RKO (cell line): ENCODE measurements at regions not wholly inside any gene's neighbourhood (a gene's known extent, or its start where the extent isn't known, plus 50 kb on each side); places are given as distances from the start of the nearest gene placed in this dataset.

ENCODE experiments used
- DNase-seq: peaks from one replicate; pipeline ENCODE4 v3.0.0-alpha.2; 2016; ENCODE audit warnings: low spot score

DNA sequence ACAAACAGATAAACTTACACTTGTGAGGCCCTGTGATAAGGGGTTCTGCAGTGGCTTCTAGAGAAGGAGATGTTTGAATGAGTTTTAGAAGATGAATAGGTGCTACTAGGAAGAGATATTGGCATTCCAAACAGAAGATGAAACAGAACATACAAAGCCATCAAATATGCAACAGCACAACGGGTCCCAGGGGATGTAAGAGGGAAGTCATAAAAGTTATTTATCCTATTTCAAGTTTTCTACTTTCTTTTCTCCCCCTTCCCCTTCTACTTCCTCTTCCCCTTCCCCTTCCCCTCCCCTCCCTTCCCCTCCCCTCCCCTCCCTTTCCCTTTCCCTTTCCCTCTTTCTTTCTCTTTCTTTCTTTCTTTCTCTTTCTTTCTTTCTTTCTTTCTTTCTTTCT, 94.9 kb upstream of the CADM1 start:
- no peak for DNase-seq

DNA sequence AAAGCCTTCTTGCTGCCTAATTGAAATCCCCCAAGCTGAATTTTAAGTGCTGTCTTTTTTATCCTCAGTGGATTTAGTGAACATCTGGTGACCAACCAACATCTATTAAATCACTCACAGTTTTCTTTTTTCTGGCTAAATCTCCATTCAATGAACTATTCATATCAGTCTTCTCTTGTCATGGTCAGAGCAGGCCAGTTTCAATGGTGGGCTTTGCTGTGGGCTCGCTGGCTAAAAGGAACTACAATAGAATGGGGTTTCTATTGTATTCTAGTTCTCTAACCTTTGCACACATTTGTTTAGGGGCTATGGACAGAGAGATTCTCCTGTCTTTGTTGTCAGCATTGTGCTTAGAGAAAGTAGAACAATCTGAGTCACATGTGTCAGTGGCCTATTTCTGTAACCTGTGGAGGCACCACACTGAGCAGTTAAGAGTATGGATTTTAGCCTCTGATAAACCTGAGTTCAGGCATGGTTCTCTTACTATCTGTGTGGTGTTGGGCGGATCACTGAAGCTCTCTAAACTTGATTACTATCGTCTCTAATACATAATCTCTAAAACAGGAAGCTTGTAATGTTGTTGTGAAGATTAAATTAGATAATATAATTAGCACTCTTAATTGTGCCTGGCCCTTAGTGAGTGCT, 94.2 kb upstream of the CADM1 start:
- no peak for DNase-seq

DNA sequence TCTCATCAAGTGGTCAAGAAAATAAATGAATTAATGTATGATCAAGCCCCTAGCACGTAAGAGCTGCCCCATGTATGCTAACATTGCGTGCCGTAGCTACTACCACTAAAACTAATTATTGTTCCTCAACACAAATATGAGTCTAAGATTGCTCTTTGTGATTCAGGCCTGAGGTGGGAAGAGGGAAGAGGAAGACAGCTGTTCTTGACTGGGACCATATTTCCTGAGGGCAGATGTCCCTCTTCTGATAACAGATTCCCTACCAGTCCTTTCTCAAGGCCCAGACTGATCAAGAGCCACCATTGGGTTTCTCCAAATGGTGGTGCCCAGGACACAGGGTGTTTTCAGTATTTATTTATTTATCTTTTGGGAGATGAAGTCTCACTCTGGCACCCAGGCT, 87.2 kb upstream of the CADM1 start:
- DNase-seq: no peak

DNA sequence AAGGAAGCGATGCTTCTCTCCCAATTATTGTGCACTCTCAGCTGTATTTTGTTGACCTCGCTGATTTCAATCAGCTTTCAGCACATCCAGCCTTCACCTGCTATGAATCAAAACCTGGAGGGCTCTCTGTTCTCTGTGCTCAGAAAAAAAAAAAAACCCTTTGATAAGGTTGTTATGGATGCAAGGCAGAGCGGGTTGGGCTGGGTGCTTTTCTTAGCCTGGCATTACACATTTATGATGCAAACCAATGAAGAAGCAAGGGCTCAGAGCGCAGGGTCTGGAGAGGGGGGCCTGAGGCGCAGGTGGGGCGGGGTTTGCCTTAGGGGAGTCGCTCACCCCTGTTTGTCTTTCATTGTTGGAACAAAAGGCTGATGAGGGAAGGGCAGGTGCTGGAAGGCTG, 86.0 kb upstream of the CADM1 start:
- DNase-seq: no peak

DNA sequence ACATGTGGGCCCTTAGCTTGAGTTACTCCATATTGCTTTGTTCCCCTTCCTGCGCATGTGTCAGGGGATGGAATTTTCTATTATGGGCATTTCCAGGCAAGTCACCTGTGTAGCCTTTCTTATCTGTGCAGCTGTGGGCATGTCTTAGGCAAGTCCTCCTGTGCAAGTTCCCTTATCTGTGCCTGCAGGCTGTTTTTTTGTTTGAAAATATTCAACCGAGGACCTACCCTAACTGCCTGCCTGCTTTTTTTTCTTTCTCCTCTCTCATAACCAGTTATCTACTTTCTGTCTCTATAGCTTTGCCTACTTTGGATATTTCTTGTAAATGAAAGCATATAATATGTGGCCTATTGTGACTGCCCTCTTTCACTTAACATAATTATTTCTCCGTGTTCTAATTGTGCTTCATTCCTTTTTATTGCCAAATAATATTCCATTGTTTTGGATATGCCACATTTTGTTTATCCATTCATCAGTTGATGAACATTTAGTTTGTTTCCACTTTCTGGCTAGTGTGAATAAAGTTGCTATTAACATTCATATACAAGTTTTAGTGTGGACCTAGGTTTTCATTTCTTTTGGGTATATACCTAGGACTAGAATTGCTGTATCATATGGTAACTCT, 83.6 kb upstream of the CADM1 start:
- no peak for DNase-seq

DNA sequence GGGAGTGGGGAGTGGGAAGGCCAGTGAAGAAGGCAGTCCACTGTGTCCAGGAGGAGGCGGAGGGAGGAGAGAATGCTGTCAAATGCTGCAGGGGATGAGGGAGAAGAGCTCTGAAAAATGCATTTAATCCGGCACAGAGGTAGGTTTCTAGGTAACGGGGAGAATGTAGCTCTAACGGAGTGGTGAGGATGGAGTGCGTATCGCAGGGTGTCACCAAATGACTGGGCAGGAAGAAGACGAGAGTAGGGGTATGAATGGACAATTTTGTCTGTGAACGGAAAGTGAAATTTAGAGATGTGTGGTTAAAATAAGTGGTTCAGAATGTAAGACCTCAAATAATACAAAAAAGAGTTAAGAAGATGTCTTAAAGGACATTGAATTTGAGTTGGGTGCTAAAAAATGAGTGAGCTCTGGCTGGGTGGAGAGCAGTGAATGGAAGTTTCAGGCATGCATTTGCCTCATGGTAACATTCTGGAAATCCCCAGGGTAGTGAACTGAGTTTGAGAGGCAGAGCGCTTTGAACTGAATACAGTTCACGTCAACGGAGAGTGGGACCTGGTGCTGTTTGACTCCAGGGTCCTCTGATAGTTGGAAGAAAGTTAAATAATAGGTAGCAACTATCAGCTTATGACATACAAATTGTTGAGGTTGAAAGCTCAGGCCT, 81.3 kb upstream of the CADM1 start:
- no peak for DNase-seq

DNA sequence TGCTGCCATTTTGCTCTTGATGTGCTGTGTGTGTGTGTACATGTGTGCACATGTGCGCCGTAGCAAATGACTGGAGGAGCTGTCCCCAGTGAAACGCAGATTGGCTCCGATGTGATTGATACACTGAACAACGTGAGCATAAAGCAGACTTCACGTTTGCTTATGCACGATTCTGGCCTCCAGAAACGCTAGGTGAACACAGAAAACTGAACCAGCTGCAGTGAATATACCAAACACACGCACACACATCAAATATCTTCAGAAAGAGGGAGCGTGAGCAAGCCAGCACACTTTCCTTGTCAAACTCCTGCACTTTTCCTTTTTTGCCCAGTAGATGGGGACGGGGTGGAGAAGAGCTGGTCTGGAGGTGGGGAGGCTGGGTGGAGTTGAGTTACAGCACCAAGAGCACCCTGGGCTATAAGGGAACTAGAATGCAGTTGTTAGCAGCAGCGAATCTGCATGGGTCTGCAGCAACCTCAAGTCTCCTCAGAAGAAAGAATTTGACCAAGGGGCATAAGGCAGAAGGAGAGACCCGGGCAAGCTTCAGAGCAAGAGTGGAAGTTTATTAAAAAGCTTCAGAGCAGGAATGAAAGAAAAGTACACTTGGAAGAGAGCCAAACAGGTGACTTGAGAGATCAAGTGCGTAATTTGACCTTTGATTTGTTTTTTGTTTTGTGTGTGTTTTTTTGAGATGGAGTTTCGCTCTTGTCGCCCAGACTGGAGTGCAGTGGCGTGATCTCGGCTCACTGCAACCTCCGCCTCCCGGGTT, 77.8 kb upstream of the CADM1 start:
- no peak for DNase-seq

DNA sequence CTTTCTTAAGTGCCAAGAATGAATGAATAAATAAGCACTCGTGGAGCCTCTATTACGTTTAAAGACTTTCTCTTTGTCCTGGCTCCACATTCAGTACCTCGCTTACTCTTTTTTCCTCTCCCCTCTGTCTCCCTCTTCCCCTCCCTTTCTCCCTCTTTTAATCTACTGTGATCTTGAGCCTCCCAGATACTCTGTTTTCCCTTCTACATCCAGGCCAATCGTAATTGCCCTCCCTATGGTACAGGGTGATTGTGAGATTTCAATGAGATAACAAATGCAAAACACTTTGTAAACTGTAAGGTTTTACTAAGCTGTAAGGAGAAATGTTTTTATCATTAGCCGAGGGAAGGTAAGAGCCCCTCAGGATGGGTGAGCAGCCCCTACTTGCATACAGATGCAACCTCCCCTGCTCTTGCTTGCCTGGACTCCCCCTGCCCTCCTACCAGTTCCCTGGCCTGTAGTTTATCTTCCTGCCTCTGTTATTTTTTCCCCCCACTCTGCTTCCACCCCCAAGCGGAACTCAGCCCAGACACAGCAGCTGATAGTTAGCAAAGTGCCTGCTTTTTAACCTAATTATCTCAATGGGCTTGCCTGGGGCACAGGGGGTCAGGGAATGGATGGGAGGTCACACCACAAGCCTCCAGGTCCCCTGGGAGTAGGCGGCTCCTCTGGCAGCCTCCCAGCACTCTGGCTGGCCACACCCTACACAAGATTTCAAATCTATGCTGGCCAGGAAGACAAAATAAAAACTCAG, 76.9 kb upstream of the CADM1 start:
- no peak for DNase-seq

DNA sequence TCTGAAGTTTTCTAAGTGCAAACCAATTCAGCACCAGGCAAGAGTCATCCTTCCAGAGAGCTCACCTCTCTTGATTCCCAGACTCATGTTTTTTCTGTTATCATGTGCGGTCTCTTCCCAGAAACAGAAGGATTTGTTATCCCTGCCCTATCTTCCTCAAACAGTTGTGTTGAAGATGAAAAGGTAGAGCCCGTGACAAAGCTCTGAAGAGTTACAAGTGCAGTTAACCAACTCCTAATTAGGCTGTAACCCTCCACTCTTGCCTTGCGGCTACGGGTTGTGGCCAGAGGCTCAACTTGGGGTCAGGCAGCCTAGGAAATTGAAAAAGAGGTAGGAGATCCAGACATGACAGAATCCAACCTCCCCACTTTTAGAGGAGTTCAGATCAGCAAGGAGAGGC, 76.2 kb upstream of the CADM1 start:
- DNase-seq: no peak

DNA sequence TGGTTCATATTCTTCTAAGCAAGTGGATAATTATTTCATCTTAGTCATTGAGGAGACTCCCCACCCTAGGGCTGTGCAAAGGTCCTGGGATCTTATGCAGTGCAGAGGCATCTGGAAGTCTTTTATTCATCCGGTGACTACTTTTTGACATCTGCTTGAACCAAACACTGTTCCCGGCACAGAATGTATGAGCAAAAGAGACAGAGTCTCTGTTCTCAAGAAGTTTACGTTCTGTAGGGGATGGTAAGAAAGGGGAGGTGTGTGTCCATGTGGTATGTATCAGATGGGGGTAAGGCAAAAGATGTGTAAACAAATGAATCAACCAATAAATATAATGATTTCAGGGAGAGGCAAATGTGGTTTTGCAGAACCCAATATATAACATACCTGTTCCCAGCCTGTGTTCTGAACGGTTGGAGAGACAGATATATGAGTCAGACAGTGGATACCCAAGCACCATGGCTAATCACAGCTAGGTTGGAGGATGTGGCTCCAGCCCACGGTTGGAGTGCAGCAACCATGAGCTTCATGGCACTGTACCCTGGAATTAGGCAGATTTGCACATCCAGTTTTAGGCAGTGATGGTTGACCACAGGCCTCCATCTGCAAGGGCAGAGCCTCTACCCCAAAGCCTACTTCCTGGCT, 75.1 kb upstream of the CADM1 start:
- no peak for DNase-seq

DNA sequence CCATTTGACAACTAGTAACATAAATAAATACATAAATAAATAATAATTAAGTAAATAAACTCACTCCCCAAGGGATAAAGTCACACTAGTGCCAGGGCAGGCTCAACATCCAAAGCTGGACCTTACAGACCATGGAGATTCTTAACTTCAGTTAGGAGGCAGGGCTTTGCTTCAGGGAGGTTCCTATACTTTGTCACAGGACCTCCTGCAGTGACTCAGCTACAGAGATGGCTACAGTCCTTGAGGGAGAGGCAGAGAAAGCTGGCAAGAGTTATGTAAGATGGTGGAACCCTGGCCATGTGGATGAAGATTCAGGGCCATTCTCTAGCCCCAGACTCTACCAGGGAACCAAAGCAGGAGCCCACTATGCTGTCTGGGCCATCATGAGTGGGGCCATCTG, 74.1 kb upstream of the CADM1 start:
- no peak for DNase-seq

DNA sequence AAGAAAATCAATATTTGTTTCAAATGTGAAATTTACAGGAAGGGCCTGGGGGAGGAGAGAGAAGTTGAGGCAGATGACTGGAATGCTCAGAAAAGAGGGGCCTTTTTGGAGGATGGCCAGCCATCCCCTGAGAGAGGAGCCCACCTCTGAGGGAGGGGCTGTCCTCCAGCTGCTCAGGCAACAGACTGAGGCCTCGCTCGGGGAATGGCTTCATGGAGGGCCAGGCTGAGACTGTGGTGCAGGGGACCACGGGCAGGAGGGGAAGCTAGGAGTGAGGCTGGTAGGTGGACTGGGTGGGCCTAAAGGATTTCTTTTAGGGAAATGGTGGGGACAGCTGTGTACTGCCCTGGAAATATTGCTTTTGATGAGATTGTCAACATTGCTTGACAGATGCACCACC, 73.5 kb upstream of the CADM1 start:
- no peak for DNase-seq

DNA sequence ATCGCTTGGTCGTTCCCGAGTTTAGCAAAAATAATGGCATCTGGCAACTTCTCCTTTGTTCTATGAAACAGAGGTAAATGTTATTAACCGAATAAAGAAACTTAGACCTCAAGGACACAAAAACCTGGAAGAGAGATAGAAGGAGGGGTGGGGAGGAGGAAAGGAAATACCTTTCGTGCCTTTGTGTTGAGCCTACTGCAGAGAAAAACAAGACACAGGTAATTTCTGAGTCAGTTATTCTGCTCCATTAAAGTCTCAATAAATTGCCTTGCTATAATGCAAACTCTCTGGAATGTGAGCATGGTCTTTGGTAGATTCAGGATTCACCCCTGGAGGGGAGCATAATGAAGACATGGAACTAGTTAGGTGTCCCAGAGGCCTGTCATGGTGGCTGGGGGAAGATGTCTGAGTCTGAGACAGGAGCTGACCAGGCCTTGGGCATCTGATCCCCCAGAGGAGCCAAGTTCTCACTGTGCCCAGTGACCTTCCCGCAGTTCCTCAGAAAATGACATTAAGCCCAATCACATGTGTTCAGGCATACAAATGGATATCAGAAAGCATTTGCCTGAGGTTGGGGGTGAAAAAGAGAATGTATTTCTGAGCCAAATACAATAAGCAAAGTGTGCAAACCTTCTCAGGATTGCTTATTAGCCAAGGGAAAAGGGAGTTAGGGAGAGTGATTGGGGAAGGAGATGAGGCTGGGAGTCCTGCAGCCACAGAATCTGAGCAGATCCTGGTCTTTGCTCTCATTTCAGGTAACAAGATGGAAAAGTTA, 72.6 kb upstream of the CADM1 start:
- no peak for DNase-seq

DNA sequence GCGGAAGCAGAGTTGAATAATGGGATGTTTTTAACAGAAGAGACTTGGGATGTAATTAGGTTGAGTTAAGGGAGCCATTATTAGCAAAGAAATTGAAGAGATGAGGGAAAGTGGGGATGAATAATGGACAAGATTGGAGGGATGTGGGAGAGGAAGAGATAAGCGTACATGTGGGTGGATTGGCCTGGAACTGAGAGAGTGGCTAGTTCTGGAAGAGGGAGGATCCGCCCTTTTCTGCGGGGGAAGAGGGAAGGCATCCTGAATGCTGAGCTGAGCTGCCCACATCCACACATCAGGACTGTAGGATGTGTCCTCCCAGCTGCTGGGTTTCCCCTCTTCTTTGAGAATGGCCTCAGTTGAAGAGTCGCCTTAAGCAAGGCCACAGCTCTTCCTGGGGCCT, 68.3 kb upstream of the CADM1 start:
- DNase-seq: no peak

DNA sequence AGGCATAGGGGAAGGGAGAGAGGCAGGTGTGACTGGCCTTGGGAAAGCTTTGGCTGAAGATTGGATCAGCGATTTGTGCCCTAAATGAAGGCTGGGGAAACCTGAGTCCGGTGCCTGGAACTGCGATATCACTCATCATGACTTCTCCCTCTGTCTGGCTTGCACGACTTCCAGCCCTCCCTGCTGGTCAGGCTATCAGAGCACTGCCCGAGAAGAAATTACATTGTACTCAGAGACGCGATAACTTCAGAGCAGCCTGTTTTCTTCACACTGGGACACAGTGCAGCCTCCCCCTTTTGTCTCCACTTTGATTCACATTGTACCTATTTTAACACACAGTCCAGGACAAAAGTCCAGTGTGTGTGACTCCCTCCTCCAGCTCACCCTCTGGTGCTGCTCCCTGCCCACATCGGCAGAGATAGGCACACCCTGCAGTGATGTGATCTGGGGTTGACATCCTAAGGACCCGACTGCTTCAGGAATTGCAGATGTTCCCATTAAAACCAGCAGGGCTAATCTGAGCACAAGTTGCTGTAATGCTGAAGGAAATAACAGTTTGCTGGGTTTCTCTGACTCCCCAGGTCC, 62.1 kb upstream of the CADM1 start:
- no peak for DNase-seq

DNA sequence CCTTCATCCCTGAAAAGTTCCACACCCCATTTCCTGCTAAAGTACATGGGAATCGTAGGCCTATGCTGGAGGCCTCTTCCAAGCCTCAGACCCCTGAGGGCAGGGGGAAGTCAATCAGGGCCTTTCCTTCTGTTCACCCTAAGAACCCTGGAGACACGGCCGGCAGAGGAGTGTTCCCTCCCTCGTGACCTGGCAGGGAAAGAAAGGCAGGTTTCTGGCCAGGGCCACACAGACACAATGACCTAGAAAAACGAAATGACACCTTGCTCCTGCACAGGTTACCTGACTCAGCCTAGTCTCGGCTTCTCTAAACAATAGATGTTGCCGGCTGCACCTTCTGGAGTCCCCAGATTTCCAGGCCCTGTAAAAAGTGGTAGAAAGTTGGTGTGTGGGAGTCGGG, 60.6 kb upstream of the CADM1 start:
- no peak for DNase-seq

DNA sequence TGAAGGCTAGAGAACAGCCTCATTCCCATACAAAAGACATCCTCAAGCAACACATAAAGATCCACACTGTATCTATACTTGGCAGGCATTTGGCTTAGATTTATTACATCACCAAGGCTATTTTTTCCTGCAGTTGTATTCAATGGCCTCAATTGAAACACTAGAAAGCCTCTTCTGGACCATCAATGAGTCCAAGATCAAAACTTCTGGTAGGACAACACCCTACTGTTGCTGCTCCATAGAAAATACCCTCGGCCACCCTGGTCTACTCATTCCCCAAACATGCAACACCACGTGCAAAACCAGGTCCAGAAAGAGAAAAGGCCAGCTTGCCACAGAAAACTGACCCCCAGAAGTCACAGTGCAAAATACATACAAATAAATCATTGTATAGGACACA, 56.9 kb upstream of the CADM1 start:
- no peak for DNase-seq

DNA sequence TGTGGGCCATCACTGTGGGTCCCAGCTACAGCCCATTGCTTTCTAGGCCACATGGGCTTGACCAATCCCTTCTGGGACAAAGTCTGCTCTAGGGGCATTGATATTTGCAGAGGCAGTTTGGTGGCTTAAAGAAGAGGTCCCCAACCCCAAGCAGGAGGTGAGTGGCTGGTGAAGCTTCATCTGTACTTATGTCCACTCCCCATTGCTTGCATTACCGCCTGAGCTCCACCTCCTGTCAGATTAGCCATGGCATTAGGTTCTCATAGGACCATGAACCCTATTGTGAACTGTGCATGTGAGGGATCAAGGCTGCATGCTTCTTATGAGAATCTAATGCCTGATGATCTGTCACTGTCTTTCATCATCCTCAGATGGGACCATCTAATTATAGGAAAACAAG, 54.4 kb upstream of the CADM1 start:
- no peak for DNase-seq

DNA sequence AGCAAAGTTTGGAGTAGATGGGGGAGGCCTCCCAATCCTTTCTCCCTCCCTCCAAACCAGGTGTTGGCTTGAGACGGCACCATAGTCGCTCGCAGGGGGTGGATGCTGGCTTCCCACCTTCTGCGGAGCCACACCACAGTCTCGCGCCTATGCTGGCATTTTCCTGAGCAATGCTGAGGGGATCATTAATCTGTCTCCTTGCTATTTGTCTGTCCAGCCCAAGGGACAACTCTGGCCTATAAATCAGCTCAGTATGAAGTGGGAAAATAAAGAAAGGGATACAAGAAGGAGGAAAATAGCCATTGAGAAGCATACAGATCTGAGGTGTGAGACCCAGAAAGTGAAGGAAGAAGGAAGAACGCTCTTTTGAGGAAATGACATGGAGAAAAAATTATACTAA, 53.5 kb upstream of the CADM1 start:
- no peak for DNase-seq

DNA sequence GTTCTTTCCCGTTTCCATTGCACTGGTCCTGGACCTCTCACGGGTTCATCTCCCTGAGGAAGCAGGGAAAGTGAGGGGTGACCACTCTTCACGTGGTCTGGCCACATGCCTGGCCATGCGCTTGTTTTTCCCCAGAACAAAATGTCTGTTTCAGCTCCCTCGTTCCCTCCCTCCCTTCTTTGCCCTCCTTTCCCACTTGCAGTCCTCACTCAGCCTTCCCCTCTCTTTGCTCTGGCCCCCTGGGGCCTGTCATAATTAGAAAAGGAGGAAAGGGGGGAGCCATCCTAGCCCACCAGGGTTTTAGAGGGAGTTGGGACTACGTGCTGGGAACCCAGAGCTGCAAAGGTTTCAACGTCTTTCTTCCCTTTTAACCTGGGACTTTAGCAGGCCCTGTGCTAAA, 52.8 kb upstream of the CADM1 start:
- DNase-seq: no peak
